ENCODE measurements at regions not wholly inside any gene's neighbourhood (a gene's known extent, or its start where the extent isn't known, plus 50 kb on each side); places are given as distances from the start of the nearest gene placed in this dataset.

DNA sequence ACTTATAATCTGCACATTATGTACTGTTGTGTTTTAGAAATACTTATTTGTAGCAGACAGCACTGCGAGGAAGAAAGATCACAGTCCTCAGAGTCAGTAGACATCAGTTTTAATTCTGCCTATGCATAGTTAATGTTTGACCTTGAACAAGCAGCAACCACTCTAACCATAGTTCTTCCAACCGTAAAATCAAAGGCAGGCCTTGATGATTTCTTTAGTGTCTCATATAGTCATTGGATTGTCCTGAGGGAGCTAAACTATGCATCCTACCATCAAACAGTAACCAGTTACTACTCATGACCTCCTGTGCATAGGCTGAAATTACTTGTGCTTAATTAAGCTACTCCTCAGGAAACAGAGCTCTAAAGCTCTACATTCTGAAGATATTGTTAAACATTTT, 294.8 kb upstream of the STXBP5 start:
- Histone ChIP-seq H3K9me3 (ENCODE audit: control insufficient read depth in 4 of 4, low read length in 3 of 4) (peaks cover 0 to 2% (median 0%) of the 10 kb centered on the region in 4 donors), H3K36me3 (ENCODE audit: control insufficient read depth in 4 of 4, insufficient read depth in 3 of 4, low read depth in 1 of 4, low read length in 3 of 4) (no peaks in the 10 kb centered on the region), H3K9ac (ENCODE audit: low read depth in 1 of 2, low read length in 2 of 2) (no peak overlapping the region), H3K4me1 (ENCODE audit: control insufficient read depth in 4 of 4, insufficient read depth in 4 of 4, low read length in 3 of 4) (peaks cover 0 to 2% (median 0%) of the 10 kb centered on the region in 4 donors), H3K27me3 (ENCODE audit: control insufficient read depth in 4 of 4, insufficient read depth in 4 of 4, low read length in 3 of 4) (no peaks in the 10 kb centered on the region), H3K27ac (ENCODE audit: low read depth in 1 of 2, low read length in 2 of 2) (no peak overlapping the region), H3K4me3 (ENCODE audit: low read depth in 1 of 3, low read length in 3 of 3) (no peak overlapping the region)
- no peak for DNase-seq (ENCODE audit: low spot score)
- 68% methylated on average over 2 of the region's 2 CpGs for WGBS
- TF ChIP-seq, protein P1, sequence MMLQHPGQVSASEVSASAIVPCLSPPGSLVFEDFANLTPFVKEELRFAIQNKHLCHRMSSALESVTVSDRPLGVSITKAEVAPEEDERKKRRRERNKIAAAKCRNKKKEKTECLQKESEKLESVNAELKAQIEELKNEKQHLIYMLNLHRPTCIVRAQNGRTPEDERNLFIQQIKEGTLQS (IDR thresholded peaks at IDR 0.05): no peak

DNA sequence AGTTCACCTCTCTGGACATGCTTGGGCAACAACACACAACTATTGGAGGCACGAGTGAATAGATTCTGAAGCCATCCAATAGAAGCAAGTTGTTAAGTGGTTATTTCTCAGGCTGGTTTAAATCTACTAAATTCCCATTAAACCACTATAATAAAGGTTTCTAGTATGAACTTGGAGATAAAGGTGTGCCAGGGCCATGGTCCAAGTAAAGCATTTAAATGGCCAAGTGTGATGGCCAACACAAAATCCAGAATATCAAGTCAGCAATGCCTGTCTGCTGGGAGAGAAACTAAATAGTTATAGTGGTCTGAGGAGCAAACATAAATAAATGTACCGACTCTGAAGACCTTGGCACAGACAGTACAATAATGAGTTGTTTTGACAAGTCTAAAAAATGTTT, 294.3 kb upstream of the STXBP5 start:
- no peak overlapping the region for H3K9ac ChIP-seq (ENCODE audit: low read depth in 1 of 2, low read length in 2 of 2)
- WGBS: 78% methylated on average over 2 of the region's 2 CpGs
- H3K27me3 ChIP-seq (ENCODE audit: control insufficient read depth in 4 of 4, insufficient read depth in 4 of 4, low read length in 3 of 4): no peaks in the 10 kb centered on the region
- H3K27ac ChIP-seq (ENCODE audit: low read depth in 1 of 2, low read length in 2 of 2): no peak overlapping the region
- H3K9me3 ChIP-seq (ENCODE audit: control insufficient read depth in 4 of 4, low read length in 3 of 4): peaks cover 0 to 2% (median 0%) of the 10 kb centered on the region in 4 donors
- TF ChIP-seq, protein P2, sequence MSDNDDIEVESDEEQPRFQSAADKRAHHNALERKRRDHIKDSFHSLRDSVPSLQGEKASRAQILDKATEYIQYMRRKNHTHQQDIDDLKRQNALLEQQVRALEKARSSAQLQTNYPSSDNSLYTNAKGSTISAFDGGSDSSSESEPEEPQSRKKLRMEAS (IDR thresholded peaks at IDR 0.05): no peak
- TF ChIP-seq JUND (IDR thresholded peaks at IDR 0.05) (no peak), FOXA2 (IDR thresholded peaks at IDR 0.05) (no peak), GABPA (IDR thresholded peaks at IDR 0.05 in 1 of 2, conservative IDR thresholded peaks at IDR 0.05 in 1 of 2) (no peak), HNF4A (conservative IDR thresholded peaks at IDR 0.05) (no peak), RXRA (IDR thresholded peaks at IDR 0.05) (no peak)
- DNase-seq (ENCODE audit: low spot score): no peak
- no peak overlapping the region for H3K4me3 ChIP-seq (ENCODE audit: low read depth in 1 of 3, low read length in 3 of 3)
- H3K4me1 ChIP-seq (ENCODE audit: control insufficient read depth in 4 of 4, insufficient read depth in 4 of 4, low read length in 3 of 4): peaks cover 0 to 2% (median 0%) of the 10 kb centered on the region in 4 donors
- H3K36me3 ChIP-seq (ENCODE audit: control insufficient read depth in 4 of 4, insufficient read depth in 3 of 4, low read depth in 1 of 4, low read length in 3 of 4): no peaks in the 10 kb centered on the region

DNA sequence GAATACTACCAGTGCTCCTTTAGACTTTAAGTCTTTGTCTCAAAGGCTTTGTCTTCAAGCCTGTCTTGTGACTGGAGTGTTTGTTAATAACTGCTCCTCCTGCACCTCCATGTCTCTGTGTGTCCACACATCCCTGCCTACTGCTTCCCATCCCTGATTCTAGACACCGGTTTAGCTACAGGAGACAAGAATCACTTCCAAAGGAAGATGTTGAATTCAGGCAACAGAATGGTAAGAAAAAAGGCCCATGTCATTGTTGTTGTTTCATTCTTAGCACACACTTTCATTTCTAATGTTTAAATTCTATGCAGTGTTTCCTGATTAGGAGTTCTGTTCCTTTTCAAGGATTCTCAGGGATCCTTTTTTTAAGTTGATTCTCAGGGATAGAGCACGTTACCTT, 293.6 kb upstream of the STXBP5 start:
- no peak overlapping the region for H3K27ac ChIP-seq (ENCODE audit: low read depth in 1 of 2, low read length in 2 of 2)
- H3K4me3 ChIP-seq (ENCODE audit: low read depth in 1 of 3, low read length in 3 of 3): no peak overlapping the region
- H3K9ac ChIP-seq (ENCODE audit: low read depth in 1 of 2, low read length in 2 of 2): no peak overlapping the region
- peaks cover 0 to 2% (median 0%) of the 10 kb centered on the region in 4 donors for H3K9me3 ChIP-seq (ENCODE audit: control insufficient read depth in 4 of 4, low read length in 3 of 4)
- no peak for DNase-seq (ENCODE audit: low spot score)
- H3K36me3 ChIP-seq (ENCODE audit: control insufficient read depth in 4 of 4, insufficient read depth in 3 of 4, low read depth in 1 of 4, low read length in 3 of 4): no peaks in the 10 kb centered on the region
- no peaks in the 10 kb centered on the region for H3K27me3 ChIP-seq (ENCODE audit: control insufficient read depth in 4 of 4, insufficient read depth in 4 of 4, low read length in 3 of 4)
- peaks cover 0 to 2% (median 0%) of the 10 kb centered on the region in 4 donors for H3K4me1 ChIP-seq (ENCODE audit: control insufficient read depth in 4 of 4, insufficient read depth in 4 of 4, low read length in 3 of 4)
- TF ChIP-seq, protein P3, sequence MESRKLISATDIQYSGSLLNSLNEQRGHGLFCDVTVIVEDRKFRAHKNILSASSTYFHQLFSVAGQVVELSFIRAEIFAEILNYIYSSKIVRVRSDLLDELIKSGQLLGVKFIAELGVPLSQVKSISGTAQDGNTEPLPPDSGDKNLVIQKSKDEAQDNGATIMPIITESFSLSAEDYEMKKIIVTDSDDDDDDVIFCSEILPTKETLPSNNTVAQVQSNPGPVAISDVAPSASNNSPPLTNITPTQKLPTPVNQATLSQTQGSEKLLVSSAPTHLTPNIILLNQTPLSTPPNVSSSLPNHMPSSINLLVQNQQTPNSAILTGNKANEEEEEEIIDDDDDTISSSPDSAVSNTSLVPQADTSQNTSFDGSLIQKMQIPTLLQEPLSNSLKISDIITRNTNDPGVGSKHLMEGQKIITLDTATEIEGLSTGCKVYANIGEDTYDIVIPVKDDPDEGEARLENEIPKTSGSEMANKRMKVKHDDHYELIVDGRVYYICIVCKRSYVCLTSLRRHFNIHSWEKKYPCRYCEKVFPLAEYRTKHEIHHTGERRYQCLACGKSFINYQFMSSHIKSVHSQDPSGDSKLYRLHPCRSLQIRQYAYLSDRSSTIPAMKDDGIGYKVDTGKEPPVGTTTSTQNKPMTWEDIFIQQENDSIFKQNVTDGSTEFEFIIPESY (IDR thresholded peaks at IDR 0.05): no peak
- TF ChIP-seq, protein P1 (IDR thresholded peaks at IDR 0.05): no peak
- TF ChIP-seq NR2F2 (IDR thresholded peaks at IDR 0.05): no peak
- no peak for TF ChIP-seq HNF4G (IDR thresholded peaks at IDR 0.05)
- TF ChIP-seq, protein P4, sequence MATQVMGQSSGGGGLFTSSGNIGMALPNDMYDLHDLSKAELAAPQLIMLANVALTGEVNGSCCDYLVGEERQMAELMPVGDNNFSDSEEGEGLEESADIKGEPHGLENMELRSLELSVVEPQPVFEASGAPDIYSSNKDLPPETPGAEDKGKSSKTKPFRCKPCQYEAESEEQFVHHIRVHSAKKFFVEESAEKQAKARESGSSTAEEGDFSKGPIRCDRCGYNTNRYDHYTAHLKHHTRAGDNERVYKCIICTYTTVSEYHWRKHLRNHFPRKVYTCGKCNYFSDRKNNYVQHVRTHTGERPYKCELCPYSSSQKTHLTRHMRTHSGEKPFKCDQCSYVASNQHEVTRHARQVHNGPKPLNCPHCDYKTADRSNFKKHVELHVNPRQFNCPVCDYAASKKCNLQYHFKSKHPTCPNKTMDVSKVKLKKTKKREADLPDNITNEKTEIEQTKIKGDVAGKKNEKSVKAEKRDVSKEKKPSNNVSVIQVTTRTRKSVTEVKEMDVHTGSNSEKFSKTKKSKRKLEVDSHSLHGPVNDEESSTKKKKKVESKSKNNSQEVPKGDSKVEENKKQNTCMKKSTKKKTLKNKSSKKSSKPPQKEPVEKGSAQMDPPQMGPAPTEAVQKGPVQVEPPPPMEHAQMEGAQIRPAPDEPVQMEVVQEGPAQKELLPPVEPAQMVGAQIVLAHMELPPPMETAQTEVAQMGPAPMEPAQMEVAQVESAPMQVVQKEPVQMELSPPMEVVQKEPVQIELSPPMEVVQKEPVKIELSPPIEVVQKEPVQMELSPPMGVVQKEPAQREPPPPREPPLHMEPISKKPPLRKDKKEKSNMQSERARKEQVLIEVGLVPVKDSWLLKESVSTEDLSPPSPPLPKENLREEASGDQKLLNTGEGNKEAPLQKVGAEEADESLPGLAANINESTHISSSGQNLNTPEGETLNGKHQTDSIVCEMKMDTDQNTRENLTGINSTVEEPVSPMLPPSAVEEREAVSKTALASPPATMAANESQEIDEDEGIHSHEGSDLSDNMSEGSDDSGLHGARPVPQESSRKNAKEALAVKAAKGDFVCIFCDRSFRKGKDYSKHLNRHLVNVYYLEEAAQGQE (IDR thresholded peaks at IDR 0.05): no peak
- no peak for TF ChIP-seq RXRA (IDR thresholded peaks at IDR 0.05)
- no peak for TF ChIP-seq FOXA2 (IDR thresholded peaks at IDR 0.05)
- no peak for TF ChIP-seq YY1 (IDR thresholded peaks at IDR 0.05)
- TF ChIP-seq, protein P5, sequence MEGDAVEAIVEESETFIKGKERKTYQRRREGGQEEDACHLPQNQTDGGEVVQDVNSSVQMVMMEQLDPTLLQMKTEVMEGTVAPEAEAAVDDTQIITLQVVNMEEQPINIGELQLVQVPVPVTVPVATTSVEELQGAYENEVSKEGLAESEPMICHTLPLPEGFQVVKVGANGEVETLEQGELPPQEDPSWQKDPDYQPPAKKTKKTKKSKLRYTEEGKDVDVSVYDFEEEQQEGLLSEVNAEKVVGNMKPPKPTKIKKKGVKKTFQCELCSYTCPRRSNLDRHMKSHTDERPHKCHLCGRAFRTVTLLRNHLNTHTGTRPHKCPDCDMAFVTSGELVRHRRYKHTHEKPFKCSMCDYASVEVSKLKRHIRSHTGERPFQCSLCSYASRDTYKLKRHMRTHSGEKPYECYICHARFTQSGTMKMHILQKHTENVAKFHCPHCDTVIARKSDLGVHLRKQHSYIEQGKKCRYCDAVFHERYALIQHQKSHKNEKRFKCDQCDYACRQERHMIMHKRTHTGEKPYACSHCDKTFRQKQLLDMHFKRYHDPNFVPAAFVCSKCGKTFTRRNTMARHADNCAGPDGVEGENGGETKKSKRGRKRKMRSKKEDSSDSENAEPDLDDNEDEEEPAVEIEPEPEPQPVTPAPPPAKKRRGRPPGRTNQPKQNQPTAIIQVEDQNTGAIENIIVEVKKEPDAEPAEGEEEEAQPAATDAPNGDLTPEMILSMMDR (IDR thresholded peaks at IDR 0.05; ENCODE audit: low read depth, low read length, missing input control): no peak
- WGBS: 94% methylated on average over 2 of the region's 2 CpGs
